CD14-positive monocyte (primary cell): ENCODE measurements at regions not wholly inside any gene's neighbourhood (a gene's known extent, or its start where the extent isn't known, plus 50 kb on each side); places are given as distances from the start of the nearest gene placed in this dataset.

Source experiments
- DNase-seq, 3 donors: peaks; one replicate each; pipeline ENCODE4 v3.0.0-alpha.2; 2011 to 2022
- H2AFZ ChIP-seq: 2 replicates; pipeline ENCODE4 v1.6.0; 2012; ENCODE audit warnings: mild to moderate bottlenecking, low read depth, low read length, inconsistent platforms; ENCODE audit not compliant: insufficient read depth, poor library complexity, severe bottlenecking
- H3K27ac ChIP-seq, 2 donors: 1 replicate in 1 of 2; 2 replicates in 1 of 2; pipeline ENCODE4 v1.5.1; 2012 to 2013; ENCODE audit warnings: low read length in 2 of 2, control low read depth in 1 of 2, inconsistent platforms in 1 of 2, low read depth in 1 of 2, mild to moderate bottlenecking in 1 of 2
- H3K27me3 ChIP-seq, 2 donors: one replicate each; pipeline versions ENCODE4 v1.6.0 to v1.6.1; 2011 to 2013; ENCODE audit warnings: low read length in 2 of 2; ENCODE audit not compliant: control insufficient read depth in 2 of 2, insufficient read depth in 2 of 2
- H3K36me3 ChIP-seq, 2 donors: replicated peaks in 1 of 2; 1 replicate in 1 of 2; 2 replicates in 1 of 2; pipeline versions ENCODE4 v1.5.1 to v1.6.1; 2012 to 2013; ENCODE audit warnings: low read length in 2 of 2, control low read depth in 1 of 2, inconsistent platforms in 1 of 2, mild to moderate bottlenecking in 1 of 2; ENCODE audit not compliant: insufficient read depth in 2 of 2, control insufficient read depth in 1 of 2
- H3K4me1 ChIP-seq, 2 donors: 1 replicate in 1 of 2; 2 replicates in 1 of 2; pipeline versions ENCODE4 v1.5.1 to v1.6.1; 2012 to 2013; ENCODE audit warnings: low read length in 2 of 2, control low read depth in 1 of 2, inconsistent platforms in 1 of 2, mild to moderate bottlenecking in 1 of 2, moderate library complexity in 1 of 2; ENCODE audit not compliant: insufficient read depth in 2 of 2, control insufficient read depth in 1 of 2
- H3K4me2 ChIP-seq: replicated peaks from 2 replicates; pipeline ENCODE3; 2012; ENCODE audit warnings: low read length, moderate library complexity, mild to moderate bottlenecking; ENCODE audit not compliant: poor library complexity, severe bottlenecking; ENCODE audit errors: extremely low read depth
- H3K4me3 ChIP-seq, 3 experiments: fragments of 200-600 bp in 1 of 3; sonication (generic) in 1 of 3; replicated peaks in 1 of 3; 1 replicate in 2 of 3; 2 replicates in 1 of 3; pipeline ENCODE4 v1.5.1; 2011 to 2013; ENCODE audit warnings: low read length in 3 of 3, mild to moderate bottlenecking in 3 of 3, control low read depth in 2 of 3, low read depth in 2 of 3, inconsistent platforms in 1 of 3, moderate library complexity in 1 of 3
- H3K79me2 ChIP-seq: 2 replicates; pipeline ENCODE4 v1.6.0; 2012; ENCODE audit warnings: mild to moderate bottlenecking, control low read depth, inconsistent platforms, low read length, moderate library complexity; ENCODE audit not compliant: insufficient read depth
- H3K9ac ChIP-seq: 2 replicates; pipeline ENCODE4 v1.6.0; 2017; ENCODE audit warnings: low read length, mild to moderate bottlenecking; ENCODE audit not compliant: insufficient read depth, poor library complexity, severe bottlenecking
- H3K9me3 ChIP-seq, 2 donors: replicated peaks in 1 of 2; 1 replicate in 1 of 2; 2 replicates in 1 of 2; pipeline versions ENCODE4 v1.5.1 to v1.6.1; 2012 to 2013; ENCODE audit warnings: low read length in 2 of 2, control low read depth in 1 of 2; ENCODE audit not compliant: control insufficient read depth in 1 of 2, insufficient read depth in 1 of 2
- H4K20me1 ChIP-seq: 2 replicates; pipeline ENCODE4 v1.6.0; 2012; ENCODE audit warnings: mild to moderate bottlenecking, low read length, control low read depth, moderate library complexity; ENCODE audit not compliant: insufficient read depth
- H3K27ac Mint-ChIP-seq, 7 donors: one replicate each; pipeline ENCODE4 v1.8.0; 2020; ENCODE audit warnings: mild to moderate bottlenecking in 7 of 7, mixed read lengths in 7 of 7, moderate library complexity in 6 of 7, inconsistent platforms in 2 of 7
- H3K27me3 Mint-ChIP-seq, 3 donors: one replicate each; pipeline ENCODE4 v1.8.0; 2021 to 2022; ENCODE audit warnings: low read depth in 3 of 3, mild to moderate bottlenecking in 3 of 3, mixed read lengths in 3 of 3, moderate library complexity in 3 of 3, inconsistent platforms in 1 of 3
- H3K36me3 Mint-ChIP-seq, 2 donors: one replicate each; pipeline ENCODE4 v1.8.0; 2020; ENCODE audit warnings: mixed read lengths in 2 of 2, inconsistent platforms in 1 of 2, mild to moderate bottlenecking in 1 of 2
- H3K4me1 Mint-ChIP-seq: one replicate; pipeline ENCODE4 v1.8.0; 2020; ENCODE audit warnings: mild to moderate bottlenecking, mixed read lengths
- H3K4me3 Mint-ChIP-seq, 2 donors: one replicate each; pipeline ENCODE4 v1.8.0; 2020; ENCODE audit warnings: mild to moderate bottlenecking in 2 of 2, mixed read lengths in 2 of 2, moderate library complexity in 1 of 2
- H3K9me3 Mint-ChIP-seq, 7 donors: one replicate each; pipeline ENCODE4 v1.8.0; 2020 to 2022; ENCODE audit warnings: mixed read lengths in 7 of 7, mild to moderate bottlenecking in 6 of 7, moderate library complexity in 6 of 7, inconsistent platforms in 2 of 7
- WGBS: methylation state at CpG from one replicate; pipeline ENCODE4 v1.1.5; 2013; ENCODE audit warnings: missing lambda C conversion rate; ENCODE audit not compliant: insufficient coverage; 5-methylcytosine and 5-hydroxymethylcytosine counted together
- intact Hi-C, 2 donors: fragments of 100-400 bp; cut with micrococcal nuclease; formaldehyde crosslinking; loops; one replicate each; pipeline versions ENCODE4 v1.15.0 to v1.15.1; 2023
- TF ChIP-seq, protein P1 (sequence below): fragments of 200-600 bp; IDR thresholded peaks from one replicate; pipeline ENCODE4 v1.8.0; 2022; ENCODE audit warnings: antibody characterized with exemption, mild to moderate bottlenecking

DNA sequence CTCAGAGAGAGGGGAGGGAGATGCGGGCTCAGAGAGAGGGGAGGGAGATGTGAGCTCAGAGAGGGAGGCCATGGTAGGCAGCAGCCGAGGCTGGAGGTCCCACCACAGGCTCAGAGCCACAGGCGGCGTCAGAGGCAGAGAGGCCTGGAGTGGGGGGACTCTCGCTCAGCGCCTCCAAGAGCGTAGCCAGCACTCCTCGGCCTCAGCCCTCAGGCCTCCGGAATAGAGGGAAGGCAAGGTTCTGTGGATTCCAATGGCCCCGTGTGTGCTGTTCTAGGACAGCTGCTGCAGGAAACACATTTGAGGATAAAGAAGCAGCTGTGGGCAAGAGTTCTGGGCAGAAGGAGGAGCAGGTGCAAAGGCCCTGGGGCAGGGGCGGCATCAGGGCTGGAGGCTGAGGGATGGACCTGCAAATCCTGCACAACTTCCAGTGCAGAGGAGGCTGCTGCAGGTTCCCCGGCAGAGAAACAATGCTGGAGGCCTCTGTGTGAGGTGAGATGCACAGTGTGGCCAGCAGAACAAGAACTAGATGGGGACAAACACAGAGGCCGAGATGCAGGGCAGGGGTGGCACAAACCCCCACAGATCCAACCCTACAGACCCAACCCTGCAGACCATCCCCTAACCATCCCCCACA is 59.1 kb upstream of the GALNT9 start:
- DNase-seq, result no peak
- Histone ChIP-seq H4K20me1 (no peaks in the 10 kb centered on the region), H3K79me2 (no peaks in the 10 kb centered on the region), H3K27me3 (peaks cover 0 to 13% of the 10 kb centered on the region in 2 donors), H2AFZ (no peak overlapping the region), H3K9me3 (no peaks in the 10 kb centered on the region), H3K4me3 (no peak overlapping the region), H3K4me1 (no peaks in the 10 kb centered on the region), H3K27ac (no peak overlapping the region), H3K36me3 (no peaks in the 10 kb centered on the region), H3K9ac (no peak overlapping the region), H3K4me2 (no peak overlapping the region)
- Mint-ChIP-seq H3K4me3 (no peak overlapping the region), H3K4me1 (no peaks in the 10 kb centered on the region), H3K27ac (no peak overlapping the region), H3K27me3 (peaks cover 18 to 31% (median 25%) of the 10 kb centered on the region in 3 donors), H3K36me3 (no peaks in the 10 kb centered on the region), H3K9me3 (peaks cover 0 to 5% (median 0%) of the 10 kb centered on the region in 7 donors)
- TF ChIP-seq, protein P1, sequence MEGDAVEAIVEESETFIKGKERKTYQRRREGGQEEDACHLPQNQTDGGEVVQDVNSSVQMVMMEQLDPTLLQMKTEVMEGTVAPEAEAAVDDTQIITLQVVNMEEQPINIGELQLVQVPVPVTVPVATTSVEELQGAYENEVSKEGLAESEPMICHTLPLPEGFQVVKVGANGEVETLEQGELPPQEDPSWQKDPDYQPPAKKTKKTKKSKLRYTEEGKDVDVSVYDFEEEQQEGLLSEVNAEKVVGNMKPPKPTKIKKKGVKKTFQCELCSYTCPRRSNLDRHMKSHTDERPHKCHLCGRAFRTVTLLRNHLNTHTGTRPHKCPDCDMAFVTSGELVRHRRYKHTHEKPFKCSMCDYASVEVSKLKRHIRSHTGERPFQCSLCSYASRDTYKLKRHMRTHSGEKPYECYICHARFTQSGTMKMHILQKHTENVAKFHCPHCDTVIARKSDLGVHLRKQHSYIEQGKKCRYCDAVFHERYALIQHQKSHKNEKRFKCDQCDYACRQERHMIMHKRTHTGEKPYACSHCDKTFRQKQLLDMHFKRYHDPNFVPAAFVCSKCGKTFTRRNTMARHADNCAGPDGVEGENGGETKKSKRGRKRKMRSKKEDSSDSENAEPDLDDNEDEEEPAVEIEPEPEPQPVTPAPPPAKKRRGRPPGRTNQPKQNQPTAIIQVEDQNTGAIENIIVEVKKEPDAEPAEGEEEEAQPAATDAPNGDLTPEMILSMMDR, result no peak
- intact Hi-C loops, result no loop called here
- WGBS, result 94% methylated on average over 9 of the region's 13 CpGs

DNA sequence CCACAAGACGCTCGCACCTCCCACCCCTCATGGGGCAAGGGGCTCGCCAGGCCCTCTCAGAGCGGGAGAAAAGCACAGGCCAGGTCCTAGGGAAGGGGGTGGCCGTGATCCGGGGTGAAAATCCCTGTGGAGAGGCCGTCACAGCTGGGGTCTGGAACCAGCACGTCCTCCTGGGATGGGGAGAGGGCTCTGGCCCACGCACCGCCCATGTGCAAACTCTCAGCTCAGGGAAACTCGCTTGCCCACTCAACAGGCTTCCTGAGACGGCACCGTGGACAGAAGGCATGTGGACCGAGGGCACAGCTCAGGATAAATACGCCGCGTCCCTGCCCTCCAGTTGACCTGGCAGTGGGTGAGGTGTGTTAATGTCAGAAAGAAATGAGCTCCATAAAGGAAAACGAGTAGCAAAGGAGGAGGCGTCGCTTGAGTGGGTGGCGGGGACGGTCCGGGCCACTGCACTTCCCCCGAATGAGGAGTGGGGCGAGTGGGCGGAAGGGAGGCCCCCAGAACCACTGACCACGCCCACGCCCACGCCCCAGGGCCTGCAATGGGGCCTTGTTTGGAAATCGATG is 57.6 kb upstream of the GALNT9 start:
- Histone ChIP-seq H3K9ac (no peak overlapping the region), H3K79me2 (no peaks in the 10 kb centered on the region), H3K27ac (no peak overlapping the region), H3K4me2 (no peak overlapping the region), H3K9me3 (no peaks in the 10 kb centered on the region), H4K20me1 (no peaks in the 10 kb centered on the region), H2AFZ (no peak overlapping the region), H3K4me1 (no peaks in the 10 kb centered on the region), H3K4me3 (no peak overlapping the region), H3K36me3 (no peaks in the 10 kb centered on the region), H3K27me3 (peaks cover 0 to 16% of the 10 kb centered on the region in 2 donors)
- TF ChIP-seq, protein P1, result no peak
- H3K27ac Mint-ChIP-seq, result no peak overlapping the region
- H3K9me3 Mint-ChIP-seq, result peaks cover 0 to 5% (median 0%) of the 10 kb centered on the region in 7 donors
- 77% methylated on average over 16 of the region's 30 CpGs for WGBS
- H3K4me3 Mint-ChIP-seq, result no peak overlapping the region
- H3K36me3 Mint-ChIP-seq, result no peaks in the 10 kb centered on the region
- intact Hi-C loops, result no loop called here
- no peaks in the 10 kb centered on the region for H3K4me1 Mint-ChIP-seq
- peaks cover 13 to 28% (median 22%) of the 10 kb centered on the region in 3 donors for H3K27me3 Mint-ChIP-seq
- no peak for DNase-seq
